GM12874 (cell line): ENCODE measurements at regions not wholly inside any gene's neighbourhood (a gene's known extent, or its start where the extent isn't known, plus 50 kb on each side); places are given as distances from the start of the nearest gene placed in this dataset.

Experiments
- CTCF ChIP-seq: IDR thresholded peaks from 2 replicates; pipeline ENCODE4 v1.5.1; 2011; ENCODE audit warnings: low read depth, mild to moderate bottlenecking, control low read depth, low read length, moderate library complexity; ENCODE audit not compliant: insufficient read depth

GRCh38 chr5:40453689-40454088 is 226.0 kb upstream of the PTGER4 start:
- no peak for TF ChIP-seq CTCF

- TF ChIP-seq CTCF, result no peak
These were observed 226.7 kb upstream of the PTGER4 start for GRCh38 chr5:40452874-40453624.

- TF ChIP-seq CTCF, result no peak
These were observed 232.3 kb upstream of the PTGER4 start for GRCh38 chr5:40447438-40447837.

- no peak for TF ChIP-seq CTCF
These were observed 232.8 kb upstream of the PTGER4 start for GRCh38 chr5:40446910-40447309.

- no peak for TF ChIP-seq CTCF
These were observed 237.4 kb upstream of the PTGER4 start for GRCh38 chr5:40442346-40442745.

GRCh38 chr5:40441733-40442132 is 238.0 kb upstream of the PTGER4 start:
- no peak for TF ChIP-seq CTCF

- TF ChIP-seq CTCF, result no peak
These were observed 239.0 kb upstream of the PTGER4 start for GRCh38 chr5:40440746-40441145.
